Upper lobe of right lung (tissue), 1 donor: ENCODE measurements at regions not wholly inside any gene's neighbourhood (a gene's known extent, or its start where the extent isn't known, plus 50 kb on each side); places are given as distances from the start of the nearest gene placed in this dataset.

Source experiments
- ATAC-seq: fragments of 200-7000 bp; cut with Tn5 transposase; one replicate; pipeline ENCODE4 v1.9.1; 2020; ENCODE audit warnings: mild to moderate bottlenecking, moderate library complexity
- DNase-seq: peaks from one replicate; pipeline ENCODE4 v3.0.0-alpha.2; 2020
- H3K27ac ChIP-seq: fragments of 200-600 bp; one replicate; pipeline ENCODE4 v1.8.0; 2022
- H3K27me3 ChIP-seq: fragments of 200-600 bp; one replicate; pipeline ENCODE4 v1.8.0; 2022; ENCODE audit warnings: mild to moderate bottlenecking
- H3K36me3 ChIP-seq: fragments of 200-600 bp; one replicate; pipeline ENCODE4 v1.8.0; 2022
- H3K4me1 ChIP-seq: fragments of 200-600 bp; one replicate; pipeline ENCODE4 v1.8.0; 2022
- H3K4me3 ChIP-seq: fragments of 200-600 bp; one replicate; pipeline ENCODE4 v1.8.0; 2022; ENCODE audit warnings: mild to moderate bottlenecking
- H3K9me3 ChIP-seq: fragments of 200-600 bp; one replicate; pipeline ENCODE4 v1.8.0; 2022
- intact Hi-C: fragments of 100-400 bp; cut with DNase I; formaldehyde crosslinking; loops from one replicate; pipeline ENCODE4 v1.11.0; 2022
- TF ChIP-seq, protein P1 (sequence below): fragments of 200-600 bp; IDR thresholded peaks from one replicate; pipeline ENCODE4 v1.8.0; 2022; ENCODE audit warnings: antibody characterized with exemption
- donor health status: DM: no; HTN: yes; CAD: no; lungs with severe emphysema.

- no peaks in the 10 kb centered on the region for H3K9me3 ChIP-seq
- intact Hi-C loops = no loop called here
- no peaks in the 10 kb centered on the region for H3K36me3 ChIP-seq
- no peak for ATAC-seq
- H3K27ac ChIP-seq = no peak overlapping the region
- TF ChIP-seq, protein P1, sequence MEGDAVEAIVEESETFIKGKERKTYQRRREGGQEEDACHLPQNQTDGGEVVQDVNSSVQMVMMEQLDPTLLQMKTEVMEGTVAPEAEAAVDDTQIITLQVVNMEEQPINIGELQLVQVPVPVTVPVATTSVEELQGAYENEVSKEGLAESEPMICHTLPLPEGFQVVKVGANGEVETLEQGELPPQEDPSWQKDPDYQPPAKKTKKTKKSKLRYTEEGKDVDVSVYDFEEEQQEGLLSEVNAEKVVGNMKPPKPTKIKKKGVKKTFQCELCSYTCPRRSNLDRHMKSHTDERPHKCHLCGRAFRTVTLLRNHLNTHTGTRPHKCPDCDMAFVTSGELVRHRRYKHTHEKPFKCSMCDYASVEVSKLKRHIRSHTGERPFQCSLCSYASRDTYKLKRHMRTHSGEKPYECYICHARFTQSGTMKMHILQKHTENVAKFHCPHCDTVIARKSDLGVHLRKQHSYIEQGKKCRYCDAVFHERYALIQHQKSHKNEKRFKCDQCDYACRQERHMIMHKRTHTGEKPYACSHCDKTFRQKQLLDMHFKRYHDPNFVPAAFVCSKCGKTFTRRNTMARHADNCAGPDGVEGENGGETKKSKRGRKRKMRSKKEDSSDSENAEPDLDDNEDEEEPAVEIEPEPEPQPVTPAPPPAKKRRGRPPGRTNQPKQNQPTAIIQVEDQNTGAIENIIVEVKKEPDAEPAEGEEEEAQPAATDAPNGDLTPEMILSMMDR = no peak
- no peak overlapping the region for H3K4me3 ChIP-seq
- no peaks in the 10 kb centered on the region for H3K27me3 ChIP-seq
- no peak for DNase-seq
- H3K4me1 ChIP-seq = no peaks in the 10 kb centered on the region
Observed at GRCh38 chr1:69269491-69269890, 298.2 kb upstream of the LRRC7 start.

- no peaks in the 10 kb centered on the region for H3K27me3 ChIP-seq
- no peak overlapping the region for H3K27ac ChIP-seq
- H3K9me3 ChIP-seq = no peaks in the 10 kb centered on the region
- intact Hi-C loops = no loop called here
- no peaks in the 10 kb centered on the region for H3K4me1 ChIP-seq
- H3K4me3 ChIP-seq = no peak overlapping the region
- TF ChIP-seq, protein P1 = no peak
- DNase-seq = no peak
- ATAC-seq = no peak
- no peaks in the 10 kb centered on the region for H3K36me3 ChIP-seq
Observed at GRCh38 chr1:69271587-69272125, 296.1 kb upstream of the LRRC7 start.

DNA sequence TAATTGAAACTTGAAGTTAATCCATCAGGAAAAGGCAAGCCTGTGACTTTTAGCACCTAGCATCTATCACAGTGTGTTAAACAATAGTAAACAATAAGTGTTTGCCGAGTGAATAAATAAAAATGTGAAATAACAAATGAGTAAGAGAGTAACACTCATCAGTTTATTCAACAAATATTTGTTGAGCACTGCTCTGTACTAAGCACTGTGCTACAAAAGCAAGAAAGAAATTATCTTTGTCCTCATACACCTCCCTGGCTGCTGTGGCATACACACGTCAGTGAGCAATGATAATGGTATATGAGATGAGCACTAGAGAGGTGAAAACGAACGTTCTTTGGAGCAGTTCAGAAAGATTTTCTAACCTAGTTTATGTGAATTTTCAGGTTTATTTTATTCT lies 295.0 kb upstream of the LRRC7 start:
- H3K9me3 ChIP-seq = no peaks in the 10 kb centered on the region
- ATAC-seq (no peak), DNase-seq (no peak)
- TF ChIP-seq, protein P1 = no peak
- intact Hi-C loops = no loop called here
- no peak overlapping the region for H3K4me3 ChIP-seq
- H3K4me1 ChIP-seq = no peaks in the 10 kb centered on the region
- no peak overlapping the region for H3K27ac ChIP-seq
- H3K27me3 ChIP-seq = no peaks in the 10 kb centered on the region
- no peaks in the 10 kb centered on the region for H3K36me3 ChIP-seq

GRCh38 chr1:69278923-69279322 lies 288.8 kb upstream of the LRRC7 start:
- no peak for DNase-seq
- no peak overlapping the region for H3K27ac ChIP-seq
- no peaks in the 10 kb centered on the region for H3K9me3 ChIP-seq
- H3K27me3 ChIP-seq = no peaks in the 10 kb centered on the region
- H3K4me1 ChIP-seq = no peaks in the 10 kb centered on the region
- H3K4me3 ChIP-seq = no peak overlapping the region
- no peak for ATAC-seq
- intact Hi-C loops = no loop called here
- TF ChIP-seq, protein P1 = no peak
- H3K36me3 ChIP-seq = no peaks in the 10 kb centered on the region

DNA sequence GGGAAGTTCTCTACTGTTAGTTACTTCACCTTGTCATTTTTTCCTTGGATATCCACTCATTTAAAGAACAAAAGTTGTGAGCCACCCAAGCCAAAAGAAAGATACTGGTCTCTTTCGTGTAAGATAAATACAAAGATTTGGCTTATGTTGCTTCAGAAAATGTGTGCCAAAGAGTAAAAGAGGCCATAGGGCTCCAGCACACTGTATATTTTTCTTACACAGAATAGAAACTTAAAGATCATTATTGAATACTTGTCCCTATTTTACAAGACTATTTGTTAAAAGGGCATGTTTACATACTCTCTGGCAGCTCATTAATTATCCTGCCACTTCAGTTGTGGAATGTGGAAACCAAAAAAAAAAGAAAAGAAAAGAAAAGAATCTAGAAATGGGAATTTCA lies 284.2 kb upstream of the LRRC7 start:
- H3K4me3 ChIP-seq = no peak overlapping the region
- TF ChIP-seq, protein P1 = no peak
- intact Hi-C loops = no loop called here
- H3K27ac ChIP-seq = no peak overlapping the region
- H3K4me1 ChIP-seq = no peaks in the 10 kb centered on the region
- no peaks in the 10 kb centered on the region for H3K27me3 ChIP-seq
- no peaks in the 10 kb centered on the region for H3K9me3 ChIP-seq
- DNase-seq (no peak), ATAC-seq (no peak)
- H3K36me3 ChIP-seq = no peaks in the 10 kb centered on the region

GRCh38 chr1:69284508-69284907 lies 283.2 kb upstream of the LRRC7 start:
- no peak overlapping the region for H3K27ac ChIP-seq
- TF ChIP-seq, protein P1 = no peak
- H3K4me3 ChIP-seq = no peak overlapping the region
- H3K27me3 ChIP-seq = no peaks in the 10 kb centered on the region
- no peak for DNase-seq
- no peak for ATAC-seq
- intact Hi-C loops = no loop called here
- H3K9me3 ChIP-seq = no peaks in the 10 kb centered on the region
- H3K4me1 ChIP-seq = no peaks in the 10 kb centered on the region
- H3K36me3 ChIP-seq = no peaks in the 10 kb centered on the region
